HPDE6-E6E7 (cell line): ENCODE measurements at regions not wholly inside any gene's neighbourhood (a gene's known extent, or its start where the extent isn't known, plus 50 kb on each side); places are given as distances from the start of the nearest gene placed in this dataset.

ENCODE experiments used
- DNase-seq: peaks from one replicate; pipeline ENCODE4 v3.0.0; 2011; ENCODE audit warnings: missing footprints; ENCODE audit errors: extremely low spot score

- no peak for DNase-seq
Measured at GRCh38 chr3:25094932-25095685, 333.0 kb upstream of the RARB start.

- DNase-seq = no peak
Measured at GRCh38 chr3:25096536-25096935, 331.5 kb upstream of the RARB start.

- DNase-seq = no peak
Measured at GRCh38 chr3:25097023-25097422, 331.0 kb upstream of the RARB start.

GRCh38 chr3:25099666-25100065 is 328.4 kb upstream of the RARB start:
- no peak for DNase-seq

GRCh38 chr3:25103391-25103790 is 324.7 kb upstream of the RARB start:
- no peak for DNase-seq

GRCh38 chr3:25107918-25108617 is 320.0 kb upstream of the RARB start:
- no peak for DNase-seq

- no peak for DNase-seq
Measured at GRCh38 chr3:25110642-25111041, 317.4 kb upstream of the RARB start.

- DNase-seq = no peak
Measured at GRCh38 chr3:25113891-25114290, 314.2 kb upstream of the RARB start.

GRCh38 chr3:25114532-25114931 is 313.5 kb upstream of the RARB start:
- no peak for DNase-seq

GRCh38 chr3:25117005-25117593 is 311.0 kb upstream of the RARB start:
- no peak for DNase-seq

GRCh38 chr3:25119682-25120081 is 308.4 kb upstream of the RARB start:
- DNase-seq = no peak

- no peak for DNase-seq
Measured at GRCh38 chr3:25120665-25121064, 307.4 kb upstream of the RARB start.

GRCh38 chr3:25125201-25125600 is 302.9 kb upstream of the RARB start:
- DNase-seq = no peak

- DNase-seq = no peak
Measured at GRCh38 chr3:25128735-25129134, 299.3 kb upstream of the RARB start.

- no peak for DNase-seq
Measured at GRCh38 chr3:25130724-25131520, 297.1 kb upstream of the RARB start.

- DNase-seq = no peak
Measured at GRCh38 chr3:25133588-25133987, 294.5 kb upstream of the RARB start.

GRCh38 chr3:25137606-25138005 is 290.5 kb upstream of the RARB start:
- no peak for DNase-seq

GRCh38 chr3:25139267-25139666 is 288.8 kb upstream of the RARB start:
- DNase-seq = no peak

GRCh38 chr3:25142609-25143355 is 285.3 kb upstream of the RARB start:
- no peak for DNase-seq

- no peak for DNase-seq
Measured at GRCh38 chr3:25143356-25144025, 284.6 kb upstream of the RARB start.

- no peak for DNase-seq
Measured at GRCh38 chr3:25144430-25144829, 283.6 kb upstream of the RARB start.
